GM18951 (cell line): ENCODE measurements at regions not wholly inside any gene's neighbourhood (a gene's known extent, or its start where the extent isn't known, plus 50 kb on each side); places are given as distances from the start of the nearest gene placed in this dataset.

Source experiments
- POLR2A ChIP-seq: IDR thresholded peaks from 4 replicates; pipeline ENCODE4 v1.6.1; 2011; ENCODE audit warnings: mild to moderate bottlenecking; ENCODE audit not compliant: insufficient read length, insufficient read depth; ENCODE audit errors: extremely low read depth
- in situ Hi-C: fragments of 300-500 bp; cut with MboI; formaldehyde crosslinking; loops from one replicate; pipeline ENCODE4 v1.12.0; 2022; ENCODE audit warnings: low sequenced_read_pairs, mixed read lengths, inconsistent platforms; ENCODE audit not compliant: unreplicated experiment

DNA sequence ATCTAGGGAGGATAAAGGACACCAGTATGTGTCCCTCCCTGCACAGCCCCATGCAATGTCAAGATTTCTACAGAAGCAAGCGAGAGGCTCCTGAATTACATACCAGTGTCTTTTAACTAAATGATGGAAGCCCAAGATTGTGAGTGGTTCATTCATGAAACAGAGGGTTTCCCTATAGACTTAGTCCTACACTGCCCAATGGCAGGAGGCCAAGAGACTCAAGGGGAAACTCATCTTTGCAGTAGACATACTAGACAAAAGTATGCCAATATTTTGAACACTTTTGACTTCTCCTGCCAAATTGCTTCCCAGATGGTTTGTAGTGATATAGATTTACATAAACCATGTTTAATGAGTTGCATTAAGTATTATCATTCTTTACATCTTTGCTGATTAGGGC is 557.2 kb upstream of the JAG1 start:
- no peak for TF ChIP-seq POLR2A
- in situ Hi-C loops = no loop called here

DNA sequence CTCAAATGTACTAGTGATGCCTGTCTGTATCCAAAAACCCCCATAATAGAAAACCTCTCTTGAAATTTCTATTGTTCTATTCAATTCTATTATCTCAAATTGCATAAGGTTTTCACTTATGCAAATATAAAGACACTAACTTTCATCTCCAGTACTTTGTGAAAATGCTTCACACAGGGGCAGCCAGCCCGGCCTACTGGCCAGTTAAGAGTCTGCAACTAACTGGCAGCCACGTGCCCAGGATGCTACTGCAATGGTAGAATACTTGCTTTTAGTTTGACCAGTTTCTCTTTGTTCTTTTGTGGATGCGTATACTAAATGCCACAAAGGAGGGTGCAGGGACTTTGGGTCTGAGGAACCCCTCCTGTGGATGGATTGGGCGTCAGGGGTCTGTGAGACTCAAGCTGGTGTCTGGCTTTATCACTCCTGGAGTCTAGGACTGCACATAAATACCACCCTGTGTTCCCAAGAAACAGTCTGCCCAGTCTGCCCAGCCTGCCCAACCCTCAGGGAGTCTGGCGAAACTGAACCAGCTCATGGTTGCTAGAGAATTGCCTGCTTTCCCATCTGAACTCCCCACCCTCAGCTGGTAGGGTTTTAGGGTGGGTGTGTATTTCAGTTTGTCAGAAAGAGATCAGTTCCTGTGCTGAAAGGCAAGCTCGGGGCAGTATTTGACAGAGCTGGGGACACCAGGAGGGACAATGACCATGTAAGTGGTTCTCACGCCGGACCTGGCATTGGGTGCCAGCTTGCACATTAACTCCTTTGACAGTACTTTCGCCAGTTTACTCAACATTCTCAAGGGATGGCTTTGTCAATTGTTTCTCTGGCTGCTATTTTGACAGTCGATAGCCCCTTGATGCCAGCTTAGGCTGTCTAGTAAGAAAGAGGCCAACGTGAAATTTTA is 558.2 kb upstream of the JAG1 start:
- no peak for TF ChIP-seq POLR2A
- in situ Hi-C loops = no loop called here

GRCh38 chr20:11232896-11233295 is 559.1 kb upstream of the JAG1 start:
- in situ Hi-C loops = no loop called here
- TF ChIP-seq POLR2A = no peak

GRCh38 chr20:11234181-11234580 is 560.4 kb upstream of the JAG1 start:
- no peak for TF ChIP-seq POLR2A
- in situ Hi-C loops = no loop called here

GRCh38 chr20:11234608-11235007 is 560.8 kb upstream of the JAG1 start:
- in situ Hi-C loops = no loop called here
- TF ChIP-seq POLR2A = no peak

DNA sequence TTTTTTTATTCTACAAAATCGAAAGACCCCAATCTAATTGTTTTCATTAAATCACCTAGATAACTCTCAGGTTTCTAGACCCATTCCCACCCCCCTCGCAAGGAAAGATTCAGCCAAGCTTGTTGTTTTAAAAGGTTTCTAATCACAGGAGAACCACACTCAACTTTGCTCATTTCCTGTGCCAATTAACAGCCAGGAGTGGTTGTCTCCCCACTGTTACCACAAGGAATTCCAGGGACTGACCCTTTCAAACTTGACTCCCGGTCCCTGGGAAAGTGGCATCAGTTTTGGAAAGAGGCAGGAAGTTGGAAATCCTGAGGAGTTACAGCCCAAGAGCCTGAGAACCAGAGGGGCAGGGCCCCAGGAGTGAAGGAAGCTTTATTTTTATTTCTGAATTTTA is 561.3 kb upstream of the JAG1 start:
- no peak for TF ChIP-seq POLR2A
- in situ Hi-C loops = no loop called here

GRCh38 chr20:11242320-11242719 is 568.5 kb upstream of the JAG1 start:
- no peak for TF ChIP-seq POLR2A
- in situ Hi-C loops = no loop called here

GRCh38 chr20:11245431-11245830 is 571.6 kb upstream of the JAG1 start:
- TF ChIP-seq POLR2A = no peak
- in situ Hi-C loops = no loop called here

GRCh38 chr20:11246251-11246775 is 572.5 kb upstream of the JAG1 start:
- no peak for TF ChIP-seq POLR2A
- in situ Hi-C loops = no loop called here

GRCh38 chr20:11247046-11248010 is 573.5 kb upstream of the JAG1 start:
- in situ Hi-C loops = no loop called here
- TF ChIP-seq POLR2A = no peak

GRCh38 chr20:11248011-11248409 is 574.2 kb upstream of the JAG1 start:
- in situ Hi-C loops = no loop called here
- TF ChIP-seq POLR2A = no peak

GRCh38 chr20:11248687-11249638 is 575.2 kb upstream of the JAG1 start:
- no peak for TF ChIP-seq POLR2A
- in situ Hi-C loops = no loop called here
